ENCODE measurements at regions not wholly inside any gene's neighbourhood (a gene's known extent, or its start where the extent isn't known, plus 50 kb on each side); places are given as distances from the start of the nearest gene placed in this dataset.

DNA sequence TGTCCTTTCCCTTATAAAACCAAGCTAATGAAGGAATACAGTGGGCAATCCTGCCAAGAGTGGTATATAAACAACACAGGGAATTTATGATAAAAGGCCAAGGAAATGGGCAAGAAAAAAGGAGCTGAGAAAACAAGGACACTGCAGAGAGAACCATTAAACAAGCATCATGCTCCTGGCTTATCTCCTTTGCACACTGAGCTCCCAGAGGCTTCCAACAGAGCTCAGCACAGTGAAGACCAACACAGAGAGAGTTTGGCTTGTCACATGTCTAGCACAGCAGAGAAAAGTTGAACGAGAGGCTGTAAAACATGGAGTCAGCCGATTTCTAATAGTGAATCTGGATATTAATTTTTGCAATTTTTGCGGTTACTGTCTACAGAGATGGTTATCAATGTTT lies 68.0 kb upstream of the KLF7 start (continued):
- peak; percentile 53 for TF ChIP-seq ARID1B (IDR thresholded peaks at IDR 0.05)
- TF ChIP-seq STAT5B (CRISPR knock-in tag; IDR thresholded peaks at IDR 0.05): no peak
- TF ChIP-seq KAT2B (IDR thresholded peaks at IDR 0.05; ENCODE audit: low read depth, low read length): no peak
- TF ChIP-seq HLTF (IDR thresholded peaks at IDR 0.05): no peak
- no peak for TF ChIP-seq SNIP1 (IDR thresholded peaks at IDR 0.05; ENCODE audit: low read depth)
- TF ChIP-seq, protein P1, sequence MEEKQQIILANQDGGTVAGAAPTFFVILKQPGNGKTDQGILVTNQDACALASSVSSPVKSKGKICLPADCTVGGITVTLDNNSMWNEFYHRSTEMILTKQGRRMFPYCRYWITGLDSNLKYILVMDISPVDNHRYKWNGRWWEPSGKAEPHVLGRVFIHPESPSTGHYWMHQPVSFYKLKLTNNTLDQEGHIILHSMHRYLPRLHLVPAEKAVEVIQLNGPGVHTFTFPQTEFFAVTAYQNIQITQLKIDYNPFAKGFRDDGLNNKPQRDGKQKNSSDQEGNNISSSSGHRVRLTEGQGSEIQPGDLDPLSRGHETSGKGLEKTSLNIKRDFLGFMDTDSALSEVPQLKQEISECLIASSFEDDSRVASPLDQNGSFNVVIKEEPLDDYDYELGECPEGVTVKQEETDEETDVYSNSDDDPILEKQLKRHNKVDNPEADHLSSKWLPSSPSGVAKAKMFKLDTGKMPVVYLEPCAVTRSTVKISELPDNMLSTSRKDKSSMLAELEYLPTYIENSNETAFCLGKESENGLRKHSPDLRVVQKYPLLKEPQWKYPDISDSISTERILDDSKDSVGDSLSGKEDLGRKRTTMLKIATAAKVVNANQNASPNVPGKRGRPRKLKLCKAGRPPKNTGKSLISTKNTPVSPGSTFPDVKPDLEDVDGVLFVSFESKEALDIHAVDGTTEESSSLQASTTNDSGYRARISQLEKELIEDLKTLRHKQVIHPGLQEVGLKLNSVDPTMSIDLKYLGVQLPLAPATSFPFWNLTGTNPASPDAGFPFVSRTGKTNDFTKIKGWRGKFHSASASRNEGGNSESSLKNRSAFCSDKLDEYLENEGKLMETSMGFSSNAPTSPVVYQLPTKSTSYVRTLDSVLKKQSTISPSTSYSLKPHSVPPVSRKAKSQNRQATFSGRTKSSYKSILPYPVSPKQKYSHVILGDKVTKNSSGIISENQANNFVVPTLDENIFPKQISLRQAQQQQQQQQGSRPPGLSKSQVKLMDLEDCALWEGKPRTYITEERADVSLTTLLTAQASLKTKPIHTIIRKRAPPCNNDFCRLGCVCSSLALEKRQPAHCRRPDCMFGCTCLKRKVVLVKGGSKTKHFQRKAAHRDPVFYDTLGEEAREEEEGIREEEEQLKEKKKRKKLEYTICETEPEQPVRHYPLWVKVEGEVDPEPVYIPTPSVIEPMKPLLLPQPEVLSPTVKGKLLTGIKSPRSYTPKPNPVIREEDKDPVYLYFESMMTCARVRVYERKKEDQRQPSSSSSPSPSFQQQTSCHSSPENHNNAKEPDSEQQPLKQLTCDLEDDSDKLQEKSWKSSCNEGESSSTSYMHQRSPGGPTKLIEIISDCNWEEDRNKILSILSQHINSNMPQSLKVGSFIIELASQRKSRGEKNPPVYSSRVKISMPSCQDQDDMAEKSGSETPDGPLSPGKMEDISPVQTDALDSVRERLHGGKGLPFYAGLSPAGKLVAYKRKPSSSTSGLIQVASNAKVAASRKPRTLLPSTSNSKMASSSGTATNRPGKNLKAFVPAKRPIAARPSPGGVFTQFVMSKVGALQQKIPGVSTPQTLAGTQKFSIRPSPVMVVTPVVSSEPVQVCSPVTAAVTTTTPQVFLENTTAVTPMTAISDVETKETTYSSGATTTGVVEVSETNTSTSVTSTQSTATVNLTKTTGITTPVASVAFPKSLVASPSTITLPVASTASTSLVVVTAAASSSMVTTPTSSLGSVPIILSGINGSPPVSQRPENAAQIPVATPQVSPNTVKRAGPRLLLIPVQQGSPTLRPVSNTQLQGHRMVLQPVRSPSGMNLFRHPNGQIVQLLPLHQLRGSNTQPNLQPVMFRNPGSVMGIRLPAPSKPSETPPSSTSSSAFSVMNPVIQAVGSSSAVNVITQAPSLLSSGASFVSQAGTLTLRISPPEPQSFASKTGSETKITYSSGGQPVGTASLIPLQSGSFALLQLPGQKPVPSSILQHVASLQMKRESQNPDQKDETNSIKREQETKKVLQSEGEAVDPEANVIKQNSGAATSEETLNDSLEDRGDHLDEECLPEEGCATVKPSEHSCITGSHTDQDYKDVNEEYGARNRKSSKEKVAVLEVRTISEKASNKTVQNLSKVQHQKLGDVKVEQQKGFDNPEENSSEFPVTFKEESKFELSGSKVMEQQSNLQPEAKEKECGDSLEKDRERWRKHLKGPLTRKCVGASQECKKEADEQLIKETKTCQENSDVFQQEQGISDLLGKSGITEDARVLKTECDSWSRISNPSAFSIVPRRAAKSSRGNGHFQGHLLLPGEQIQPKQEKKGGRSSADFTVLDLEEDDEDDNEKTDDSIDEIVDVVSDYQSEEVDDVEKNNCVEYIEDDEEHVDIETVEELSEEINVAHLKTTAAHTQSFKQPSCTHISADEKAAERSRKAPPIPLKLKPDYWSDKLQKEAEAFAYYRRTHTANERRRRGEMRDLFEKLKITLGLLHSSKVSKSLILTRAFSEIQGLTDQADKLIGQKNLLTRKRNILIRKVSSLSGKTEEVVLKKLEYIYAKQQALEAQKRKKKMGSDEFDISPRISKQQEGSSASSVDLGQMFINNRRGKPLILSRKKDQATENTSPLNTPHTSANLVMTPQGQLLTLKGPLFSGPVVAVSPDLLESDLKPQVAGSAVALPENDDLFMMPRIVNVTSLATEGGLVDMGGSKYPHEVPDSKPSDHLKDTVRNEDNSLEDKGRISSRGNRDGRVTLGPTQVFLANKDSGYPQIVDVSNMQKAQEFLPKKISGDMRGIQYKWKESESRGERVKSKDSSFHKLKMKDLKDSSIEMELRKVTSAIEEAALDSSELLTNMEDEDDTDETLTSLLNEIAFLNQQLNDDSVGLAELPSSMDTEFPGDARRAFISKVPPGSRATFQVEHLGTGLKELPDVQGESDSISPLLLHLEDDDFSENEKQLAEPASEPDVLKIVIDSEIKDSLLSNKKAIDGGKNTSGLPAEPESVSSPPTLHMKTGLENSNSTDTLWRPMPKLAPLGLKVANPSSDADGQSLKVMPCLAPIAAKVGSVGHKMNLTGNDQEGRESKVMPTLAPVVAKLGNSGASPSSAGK (IDR thresholded peaks at IDR 0.05): peak; percentile 49; the same call in 1 of the 2 replicates
- TF ChIP-seq TAL1 (IDR thresholded peaks at IDR 0.05): peak; percentile 18; the same call in 1 of the 2 replicates

Data from K562 (cell line).